ENCODE measurements at regions not wholly inside any gene's neighbourhood (a gene's known extent, or its start where the extent isn't known, plus 50 kb on each side); places are given as distances from the start of the nearest gene placed in this dataset.

GRCh38 chr6:3659748-3660147, 91.8 kb downstream of the PXDC1 start:
- TF ChIP-seq EP300 (IDR thresholded peaks at IDR 0.05) (no peak), CTCF (IDR thresholded peaks at IDR 0.05) (no peak), POLR2A (IDR thresholded peaks at IDR 0.05) (no peak)

Measured in gastroesophageal sphincter (tissue), 3 donors.